ENCODE measurements at regions not wholly inside any gene's neighbourhood (a gene's known extent, or its start where the extent isn't known, plus 50 kb on each side); places are given as distances from the start of the nearest gene placed in this dataset.
A peak's percentile ranks its signal among the peaks of the same experiment; 100 is the strongest.

- no peak for TF ChIP-seq GABPA (IDR thresholded peaks at IDR 0.05; ENCODE audit: low read depth)
- no peak for TF ChIP-seq CTCF (IDR thresholded peaks at IDR 0.05)
- no peak for TF ChIP-seq RCOR1 (IDR thresholded peaks at IDR 0.05; ENCODE audit: low read length)
- no peak for TF ChIP-seq EP300 (IDR thresholded peaks at IDR 0.05; ENCODE audit: borderline replicate concordance in 1 of 2, low read depth in 1 of 2, low read length in 1 of 2)
- TF ChIP-seq CHD2 (IDR thresholded peaks at IDR 0.05; ENCODE audit: low read length, partially characterized antibody) = no peak
- TF ChIP-seq JUND (IDR thresholded peaks at IDR 0.05) = peak; percentile 43; the same call in 1 of the 2 replicates
- no peak for TF ChIP-seq IRF3 (IDR thresholded peaks at IDR 0.05; ENCODE audit: low read depth, low read length)
- TF ChIP-seq MXI1 (IDR thresholded peaks at IDR 0.05; ENCODE audit: low read depth, low read length) = no peak
- TF ChIP-seq TAF1 (IDR thresholded peaks at IDR 0.05; ENCODE audit: borderline replicate concordance, low read depth, low read length) = no peak
- no peak for TF ChIP-seq POLR2AphosphoS5 (IDR thresholded peaks at IDR 0.05; ENCODE audit: low read depth, low read length)
- TF ChIP-seq FOXM1 (IDR thresholded peaks at IDR 0.05; ENCODE audit: low read depth) = no peak
- TF ChIP-seq REST (IDR thresholded peaks at IDR 0.05; ENCODE audit: low read depth, low read length) = no peak
Observed at GRCh38 chr1:224873434-224874369, 55.8 kb upstream of the DNAH14 start.

Measured in SK-N-SH (cell line).